HCT116 (cell line): ENCODE measurements at regions not wholly inside any gene's neighbourhood (a gene's known extent, or its start where the extent isn't known, plus 50 kb on each side); places are given as distances from the start of the nearest gene placed in this dataset.

ENCODE experiments used
- POLR2A ChIP-seq: IDR thresholded peaks from 2 replicates; pipeline ENCODE4 v1.7.0; 2011; ENCODE audit warnings: borderline replicate concordance; ENCODE audit not compliant: insufficient read depth, insufficient read length; ENCODE audit errors: extremely low read depth
- TF ChIP-seq, protein P1 (sequence below), 3 experiments: fragments of 200-600 bp in 1 of 3; sonication (generic) in 1 of 3; IDR thresholded peaks in 2 of 3; conservative IDR thresholded peaks in 1 of 3; 2 replicates each; pipeline ENCODE4 v1.5.1; 2012 to 2017; ENCODE audit warnings: low read depth in 2 of 3, low read length in 2 of 3, antibody characterized with exemption in 1 of 3, borderline replicate concordance in 1 of 3, control low read depth in 1 of 3, mild to moderate bottlenecking in 1 of 3, mixed read lengths in 1 of 3, mixed run types in 1 of 3, moderate library complexity in 1 of 3; ENCODE audit not compliant: insufficient read depth in 1 of 3

DNA sequence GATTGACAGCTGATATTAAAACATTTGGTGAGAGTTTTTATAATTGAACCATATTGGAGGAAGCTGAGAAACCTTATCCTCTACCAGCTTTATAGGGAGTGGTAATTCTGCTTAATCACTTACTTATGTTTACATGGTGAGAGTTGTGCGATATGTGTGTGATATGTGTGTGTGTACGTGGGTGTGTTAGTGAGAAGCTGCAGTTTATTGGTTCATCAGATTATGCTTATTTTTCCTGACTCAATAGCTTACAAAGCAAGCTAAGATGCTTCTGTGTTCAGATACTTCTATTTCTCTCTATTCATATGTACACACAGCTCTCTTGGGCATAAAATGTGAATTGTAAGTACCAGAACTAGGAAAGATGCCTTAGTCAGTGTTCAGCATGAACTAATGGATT is 343.7 kb downstream of the GRIA2 start:
- no peak for TF ChIP-seq POLR2A
- TF ChIP-seq, protein P1, sequence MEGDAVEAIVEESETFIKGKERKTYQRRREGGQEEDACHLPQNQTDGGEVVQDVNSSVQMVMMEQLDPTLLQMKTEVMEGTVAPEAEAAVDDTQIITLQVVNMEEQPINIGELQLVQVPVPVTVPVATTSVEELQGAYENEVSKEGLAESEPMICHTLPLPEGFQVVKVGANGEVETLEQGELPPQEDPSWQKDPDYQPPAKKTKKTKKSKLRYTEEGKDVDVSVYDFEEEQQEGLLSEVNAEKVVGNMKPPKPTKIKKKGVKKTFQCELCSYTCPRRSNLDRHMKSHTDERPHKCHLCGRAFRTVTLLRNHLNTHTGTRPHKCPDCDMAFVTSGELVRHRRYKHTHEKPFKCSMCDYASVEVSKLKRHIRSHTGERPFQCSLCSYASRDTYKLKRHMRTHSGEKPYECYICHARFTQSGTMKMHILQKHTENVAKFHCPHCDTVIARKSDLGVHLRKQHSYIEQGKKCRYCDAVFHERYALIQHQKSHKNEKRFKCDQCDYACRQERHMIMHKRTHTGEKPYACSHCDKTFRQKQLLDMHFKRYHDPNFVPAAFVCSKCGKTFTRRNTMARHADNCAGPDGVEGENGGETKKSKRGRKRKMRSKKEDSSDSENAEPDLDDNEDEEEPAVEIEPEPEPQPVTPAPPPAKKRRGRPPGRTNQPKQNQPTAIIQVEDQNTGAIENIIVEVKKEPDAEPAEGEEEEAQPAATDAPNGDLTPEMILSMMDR (IDR thresholded peaks at IDR 0.05 in 2 of 3, conservative IDR thresholded peaks at IDR 0.05 in 1 of 3; ENCODE audit: borderline replicate concordance in 1 of 3, insufficient read depth in 1 of 3, low read depth in 2 of 3, low read length in 2 of 3), result no peak
